K562 (cell line): ENCODE measurements at regions not wholly inside any gene's neighbourhood (a gene's known extent, or its start where the extent isn't known, plus 50 kb on each side); places are given as distances from the start of the nearest gene placed in this dataset.

Experiments used
- ATAC-seq: fragments of 200-7000 bp; cut with Tn5 transposase; 3 replicates; pipeline ENCODE4 v1.9.1; 2020; ENCODE audit warnings: moderate library complexity
- BruUV-seq: library from RNA; stranded (reverse); fragments of 400-500 nt; replicated peaks from 2 replicates; lab custom pipeline; 2021; lab: Mats Ljungman, UMichigan
- CTCF ChIA-PET: fragments of 300-600 bp; formaldehyde crosslinking; extraction: SDS; loops from one replicate; lab custom pipeline; 2021; ENCODE audit warnings: low intra/inter-chr PET ratio; lab: Yijun Ruan, JAX
- POLR2A ChIA-PET: fragments of 300-600, 350-650 bp; sonication (Branson Sonifier 250); formaldehyde crosslinking; extraction: SDS; loops from one replicate; lab custom pipeline; 2021; ENCODE audit warnings: antibody characterized with exemption, inconsistent platforms; lab: Yijun Ruan, JAX
- DNase-seq, 4 experiments: peaks; one replicate each; pipeline versions ENCODE4 v3.0.0 to v3.0.0-alpha.2; 2011 to 2018; ENCODE audit warnings: low spot score in 3 of 4, mixed read lengths in 3 of 4; ENCODE audit errors: extremely low read depth in 1 of 4
- FAIRE-seq: peaks from 2 replicates; lab custom pipeline; 2011; peaks lifted over from hg19 to GRCh38; lab: Jason Lieb, UNC
- H2AFZ ChIP-seq: 2 replicates; pipeline ENCODE4 v1.6.0; 2011; ENCODE audit warnings: low read depth, low read length, control low read depth, inconsistent platforms
- H3K27ac ChIP-seq: fragments of 200-600 bp; 3 replicates; pipeline ENCODE4 v1.8.0; 2011; ENCODE audit warnings: low read depth, mild to moderate bottlenecking, control low read depth, inconsistent platforms, low read length, moderate library complexity, mixed read lengths; ENCODE audit errors: extremely low read depth
- H3K27me3 ChIP-seq, 2 experiments: fragments of 300-600 bp in 1 of 2; 2 replicates in 1 of 2; 3 replicates in 1 of 2; pipeline versions ENCODE4 v1.6.0 to v1.8.0; 2011; ENCODE audit warnings: inconsistent platforms in 2 of 2, low read length in 2 of 2, mild to moderate bottlenecking in 1 of 2, mixed read lengths in 1 of 2, moderate library complexity in 1 of 2; ENCODE audit not compliant: control insufficient read depth in 2 of 2, insufficient read depth in 2 of 2
- H3K36me3 ChIP-seq: fragments of 300-600 bp; 3 replicates; pipeline ENCODE4 v1.8.0; 2011; ENCODE audit warnings: mild to moderate bottlenecking, low read length, inconsistent platforms; ENCODE audit not compliant: control insufficient read depth, insufficient read depth
- H3K4me1 ChIP-seq, 2 experiments: fragments of 200-600 bp in 1 of 2; replicated peaks in 1 of 2; 2 replicates in 1 of 2; 3 replicates in 1 of 2; pipeline versions ENCODE4 v1.5.1 to v1.8.0; 2011; ENCODE audit warnings: inconsistent platforms in 2 of 2, low read length in 2 of 2, mild to moderate bottlenecking in 1 of 2, mixed read lengths in 1 of 2, moderate library complexity in 1 of 2; ENCODE audit not compliant: control insufficient read depth in 2 of 2, insufficient read depth in 2 of 2
- H3K4me2 ChIP-seq: 2 replicates; pipeline ENCODE4 v1.6.1; 2011; ENCODE audit warnings: low read length, control low read depth, inconsistent platforms, mixed read lengths; ENCODE audit not compliant: insufficient read depth
- H3K4me3 ChIP-seq: fragments of 200-600 bp; sonication (generic), shearing (Covaris generic); 2 replicates; pipeline ENCODE4 v1.5.1; 2016; ENCODE audit warnings: control low read depth, inconsistent platforms
- H3K79me2 ChIP-seq: fragments of 200-600 bp; 3 replicates; pipeline ENCODE4 v1.8.0; 2011; ENCODE audit warnings: low read length, inconsistent platforms; ENCODE audit not compliant: control insufficient read depth, insufficient read depth
- H3K9ac ChIP-seq, 2 experiments: 2 replicates each; pipeline versions ENCODE4 v1.6.0 to v1.6.1; 2011; ENCODE audit warnings: low read depth in 2 of 2, low read length in 2 of 2, control low read depth in 1 of 2, inconsistent platforms in 1 of 2, mild to moderate bottlenecking in 1 of 2, mixed read lengths in 1 of 2; ENCODE audit not compliant: insufficient read depth in 1 of 2
- H3K9me1 ChIP-seq: one replicate; pipeline ENCODE4 v1.6.0; 2011; ENCODE audit warnings: inconsistent platforms, mild to moderate bottlenecking, low read length, moderate library complexity; ENCODE audit not compliant: control insufficient read depth, insufficient read depth
- H3K9me3 ChIP-seq: replicated peaks from 2 replicates; pipeline ENCODE4 v1.5.1; 2011; ENCODE audit warnings: low read depth, low read length, inconsistent platforms; ENCODE audit not compliant: control insufficient read depth, insufficient read depth
- H4K20me1 ChIP-seq: replicated peaks from 2 replicates; pipeline ENCODE4 v1.6.1; 2011; ENCODE audit warnings: low read length, inconsistent platforms, mixed read lengths; ENCODE audit not compliant: control insufficient read depth, insufficient read depth
- CTCFL ChIP-seq: IDR thresholded peaks from 2 replicates; pipeline ENCODE4 v1.6.1; 2011; ENCODE audit warnings: borderline replicate concordance, low read depth, mild to moderate bottlenecking, moderate library complexity, low read length; ENCODE audit not compliant: insufficient read depth, poor library complexity, severe bottlenecking
- ETS1 ChIP-seq: conservative IDR thresholded peaks from 2 replicates; pipeline ENCODE4 v1.6.1; 2011; ENCODE audit warnings: low read depth, mild to moderate bottlenecking, low read length; ENCODE audit not compliant: control insufficient read depth
- GTF2B ChIP-seq: IDR thresholded peaks from 2 replicates; pipeline ENCODE4 v1.6.1; 2011; ENCODE audit not compliant: insufficient read length; ENCODE audit errors: extremely low read depth
- HSF4 ChIP-seq: fragments of 250-450 bp; sonication (Bioruptor Pico); IDR thresholded peaks from 2 replicates; pipeline ENCODE4 v2.1.2; 2022; ENCODE audit warnings: mild to moderate bottlenecking, moderate library complexity, borderline replicate concordance
- ILF3 ChIP-seq: fragments of 450-650 bp; IDR thresholded peaks from 2 replicates; pipeline ENCODE4 v1.6.1; 2018; ENCODE audit warnings: antibody characterized with exemption, mild to moderate bottlenecking, moderate library complexity, borderline replicate concordance
- RBM17 ChIP-seq: fragments of 200-400 bp; formaldehyde crosslinking; IDR thresholded peaks from 2 replicates; pipeline ENCODE4 v1.6.1; 2017; ENCODE audit warnings: low read depth, mild to moderate bottlenecking, low read length, borderline replicate concordance
- SP1 ChIP-seq: sonication (generic); formaldehyde crosslinking; IDR thresholded peaks from 2 replicates; pipeline ENCODE4 v1.8.1; 2022; ENCODE audit warnings: mild to moderate bottlenecking, missing genetic modification reagents
- STAG1 ChIP-seq: sonication (generic); formaldehyde crosslinking; IDR thresholded peaks from 2 replicates; pipeline ENCODE4 v1.5.0; 2020; ENCODE audit warnings: missing genetic modification reagents, borderline replicate concordance
- ZNF239 ChIP-seq: fragments of 250-450 bp; sonication (Bioruptor Pico); IDR thresholded peaks from 2 replicates; pipeline ENCODE4 v1.4.0; 2020; ENCODE audit warnings: mild to moderate bottlenecking
- in situ Hi-C: fragments of 300-500 bp; cut with MboI; formaldehyde crosslinking; loops from 4 replicates; pipeline ENCODE4 v1.15.0; 2018; ENCODE audit warnings: inconsistent platforms, mixed read lengths
- intact Hi-C: fragments of 100-400 bp; cut with micrococcal nuclease; formaldehyde crosslinking; loops from 2 replicates; pipeline ENCODE4 v1.14.2; 2022

- TF ChIP-seq RBM17 (no peak), GTF2B (no peak), SP1 (CRISPR knock-in tag) (no peak), HSF4 (CRISPR knock-in tag) (no peak)
Measured at GRCh38 chr13:86954341-86954740, 716.8 kb upstream of the SLITRK5 start (continued).

GRCh38 chr13:86960876-86961275, 710.3 kb upstream of the SLITRK5 start:
- no peak for DNase-seq
- BruUV-seq = no TSS peak
- no peak for FAIRE-seq

More at GRCh38 chr13:86960876-86961275, 710.3 kb upstream of the SLITRK5 start:
- no peaks in the 10 kb centered on the region for H3K9me1 ChIP-seq
- no peak for TF ChIP-seq STAG1 (CRISPR knock-in tag)
- no peak for TF ChIP-seq ILF3
- TF ChIP-seq ZNF239 (CRISPR knock-in tag) = no peak
- TF ChIP-seq CTCFL = no peak
- TF ChIP-seq ETS1 = no peak
- ChIA-PET CTCF (no interaction called here), POLR2A (no interaction called here)
- no peaks in the 10 kb centered on the region for H3K9me3 ChIP-seq
- no peaks in the 10 kb centered on the region for H3K79me2 ChIP-seq
- H3K4me1 ChIP-seq = no peaks in the 10 kb centered on the region
- intact Hi-C loops = no loop called here
- H3K4me3 ChIP-seq = no peak overlapping the region
- no peaks in the 10 kb centered on the region for H4K20me1 ChIP-seq
- no peak overlapping the region for H3K27ac ChIP-seq
- H3K9ac ChIP-seq = no peak overlapping the region
- no peak overlapping the region for H3K4me2 ChIP-seq
- in situ Hi-C loops = no loop called here
- no peak overlapping the region for H2AFZ ChIP-seq
- no peak for ATAC-seq
- no peaks in the 10 kb centered on the region for H3K27me3 ChIP-seq
- no peaks in the 10 kb centered on the region for H3K36me3 ChIP-seq
